ENCODE measurements at regions not wholly inside any gene's neighbourhood (a gene's known extent, or its start where the extent isn't known, plus 50 kb on each side); places are given as distances from the start of the nearest gene placed in this dataset.

DNA sequence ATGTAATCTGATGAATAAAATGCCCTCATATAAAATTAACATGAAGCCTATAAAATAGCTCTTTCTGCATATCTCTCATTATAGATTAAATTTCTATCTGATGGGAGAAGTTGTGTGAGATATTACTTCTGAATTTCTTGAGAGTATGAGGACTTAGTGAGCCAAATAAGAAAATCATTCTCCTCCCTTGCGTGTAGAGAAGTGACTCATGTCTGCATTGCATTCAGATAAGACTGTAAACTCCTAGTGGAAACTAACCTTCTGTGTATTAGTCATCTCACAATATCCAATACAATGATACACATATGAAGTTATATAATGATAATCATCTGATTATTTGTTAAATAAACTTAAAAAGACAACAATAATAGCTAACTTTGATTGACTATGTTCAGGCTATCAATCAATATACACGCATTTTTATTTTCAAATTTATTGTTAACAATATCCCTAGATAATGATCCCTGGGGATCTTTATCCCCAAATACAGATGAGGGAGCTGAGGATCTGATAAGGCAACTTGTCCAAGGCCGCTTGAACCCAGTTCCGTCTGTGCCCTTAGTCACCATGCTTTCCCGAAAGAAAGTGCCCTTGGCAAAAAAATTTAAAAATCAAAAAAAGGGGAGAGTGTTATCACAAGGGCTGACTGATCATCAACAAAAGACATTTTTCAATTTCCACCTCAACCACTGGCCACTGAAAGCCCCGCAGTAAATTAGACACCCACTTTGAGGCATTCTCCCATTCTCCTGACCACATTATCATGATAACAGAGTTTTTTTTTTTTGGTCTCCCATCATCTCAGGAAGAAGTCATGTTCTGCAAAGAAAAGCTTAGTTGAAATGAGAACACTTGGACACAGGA lies 189.2 kb upstream of the RASSF8 start:
- no peak overlapping the region for H3K27ac ChIP-seq
- no peak for TF ChIP-seq ZFX (IDR thresholded peaks at IDR 0.05; ENCODE audit: borderline replicate concordance)
- TF ChIP-seq, protein P1, sequence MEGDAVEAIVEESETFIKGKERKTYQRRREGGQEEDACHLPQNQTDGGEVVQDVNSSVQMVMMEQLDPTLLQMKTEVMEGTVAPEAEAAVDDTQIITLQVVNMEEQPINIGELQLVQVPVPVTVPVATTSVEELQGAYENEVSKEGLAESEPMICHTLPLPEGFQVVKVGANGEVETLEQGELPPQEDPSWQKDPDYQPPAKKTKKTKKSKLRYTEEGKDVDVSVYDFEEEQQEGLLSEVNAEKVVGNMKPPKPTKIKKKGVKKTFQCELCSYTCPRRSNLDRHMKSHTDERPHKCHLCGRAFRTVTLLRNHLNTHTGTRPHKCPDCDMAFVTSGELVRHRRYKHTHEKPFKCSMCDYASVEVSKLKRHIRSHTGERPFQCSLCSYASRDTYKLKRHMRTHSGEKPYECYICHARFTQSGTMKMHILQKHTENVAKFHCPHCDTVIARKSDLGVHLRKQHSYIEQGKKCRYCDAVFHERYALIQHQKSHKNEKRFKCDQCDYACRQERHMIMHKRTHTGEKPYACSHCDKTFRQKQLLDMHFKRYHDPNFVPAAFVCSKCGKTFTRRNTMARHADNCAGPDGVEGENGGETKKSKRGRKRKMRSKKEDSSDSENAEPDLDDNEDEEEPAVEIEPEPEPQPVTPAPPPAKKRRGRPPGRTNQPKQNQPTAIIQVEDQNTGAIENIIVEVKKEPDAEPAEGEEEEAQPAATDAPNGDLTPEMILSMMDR (IDR thresholded peaks at IDR 0.05) = no peak

DNA sequence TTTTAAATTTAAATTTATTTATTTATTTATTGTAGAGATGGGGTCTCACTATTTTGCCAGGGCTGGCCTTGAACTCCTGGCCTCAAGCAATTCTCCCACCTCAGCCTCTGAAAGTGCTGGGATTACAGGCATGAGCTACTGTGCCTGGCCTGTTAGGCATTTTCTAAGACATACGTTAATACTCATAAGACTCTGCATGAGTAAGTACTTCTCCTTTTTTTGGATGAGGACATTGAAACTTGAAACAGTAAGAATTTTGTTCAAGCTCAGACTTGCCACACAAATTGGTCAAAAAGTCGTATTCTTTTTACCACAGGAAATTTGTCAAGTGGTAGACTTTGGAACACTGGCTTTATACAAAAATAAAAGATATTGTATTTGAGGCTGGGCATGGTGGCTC lies 187.4 kb upstream of the RASSF8 start:
- no peak for TF ChIP-seq ZFX (IDR thresholded peaks at IDR 0.05; ENCODE audit: borderline replicate concordance)
- TF ChIP-seq, protein P1 (IDR thresholded peaks at IDR 0.05) = no peak
- H3K27ac ChIP-seq = no peak overlapping the region

DNA sequence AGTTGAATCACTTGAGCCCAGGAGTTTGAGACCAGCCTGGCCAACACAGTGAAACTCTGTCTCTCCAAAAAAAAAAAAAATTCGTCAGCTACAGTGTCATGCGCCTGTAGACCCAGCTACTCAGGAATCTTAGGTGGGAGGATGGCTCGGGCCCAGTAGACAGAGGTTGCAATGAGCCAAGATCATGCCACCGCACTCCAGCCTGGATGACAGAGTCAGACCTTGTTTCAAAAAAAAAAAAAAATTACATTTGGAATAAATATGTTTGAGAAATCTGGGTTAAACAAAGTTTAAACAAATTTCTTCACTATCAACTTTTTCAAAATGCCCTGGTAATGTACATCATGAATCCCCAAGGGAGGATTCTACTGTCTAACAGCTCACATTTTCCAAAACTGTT lies 187.0 kb upstream of the RASSF8 start:
- no peak overlapping the region for H3K27ac ChIP-seq
- TF ChIP-seq ZFX (IDR thresholded peaks at IDR 0.05; ENCODE audit: borderline replicate concordance) = no peak
- TF ChIP-seq, protein P1 (IDR thresholded peaks at IDR 0.05) = no peak

DNA sequence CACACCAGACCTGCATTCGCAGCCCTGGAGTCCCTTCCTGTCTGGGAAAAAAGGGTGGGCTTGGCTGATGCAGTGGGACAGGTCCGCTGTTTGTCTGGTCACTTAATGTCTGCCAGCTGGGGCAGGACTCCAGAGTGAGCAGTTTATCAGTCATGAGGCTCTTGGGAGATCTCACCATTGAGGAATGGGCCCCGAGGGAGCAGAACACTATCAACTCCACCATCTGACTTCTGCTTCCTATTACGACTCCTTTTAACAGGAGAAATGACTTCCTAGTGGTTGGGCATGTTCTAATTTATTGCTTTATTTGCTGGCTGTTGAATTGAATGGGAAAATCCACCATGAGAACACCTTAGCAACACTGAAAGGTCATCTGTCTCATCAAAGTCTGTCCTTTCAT lies 182.5 kb upstream of the RASSF8 start:
- no peak overlapping the region for H3K27ac ChIP-seq
- TF ChIP-seq, protein P1 (IDR thresholded peaks at IDR 0.05) = no peak
- no peak for TF ChIP-seq ZFX (IDR thresholded peaks at IDR 0.05; ENCODE audit: borderline replicate concordance)

DNA sequence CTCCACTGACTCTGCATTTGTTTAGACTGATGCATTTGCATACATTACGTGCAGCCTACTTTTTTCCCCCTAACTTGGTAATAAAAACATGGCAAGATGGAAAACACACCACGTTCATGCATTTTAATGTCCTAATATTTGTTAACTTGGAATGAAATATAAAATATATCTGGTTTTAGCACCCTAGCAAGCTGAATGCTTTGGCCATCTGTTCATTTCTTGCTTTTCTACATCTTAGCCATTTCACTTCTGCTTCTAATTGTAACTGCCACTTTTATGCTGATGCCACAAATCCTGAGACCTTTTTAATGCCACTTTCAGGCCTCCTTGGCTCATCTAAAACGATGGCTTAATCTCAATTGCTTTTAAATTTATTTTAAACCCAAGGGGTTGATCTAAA lies 177.7 kb upstream of the RASSF8 start:
- TF ChIP-seq ZFX (IDR thresholded peaks at IDR 0.05; ENCODE audit: borderline replicate concordance) = no peak
- TF ChIP-seq, protein P1 (IDR thresholded peaks at IDR 0.05) = no peak

DNA sequence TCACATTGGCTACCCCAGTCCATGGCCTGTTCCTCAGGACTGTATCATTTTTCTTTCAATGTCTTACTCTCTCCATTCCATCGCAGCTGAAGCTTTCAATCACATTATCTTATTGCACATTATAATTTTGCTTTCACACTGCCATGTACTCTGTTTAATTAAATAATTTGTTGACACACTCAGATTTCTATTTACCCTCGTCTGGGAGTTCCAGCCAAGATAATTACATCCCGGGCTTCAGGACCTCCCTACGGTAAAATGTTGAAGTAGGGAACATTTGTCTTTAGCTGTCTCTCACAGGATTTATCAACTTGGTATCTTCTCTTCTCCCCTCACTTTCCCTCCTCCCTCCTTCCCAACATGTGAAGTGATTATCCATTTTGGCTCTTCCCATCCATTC lies 177.2 kb upstream of the RASSF8 start:
- TF ChIP-seq ZFX (IDR thresholded peaks at IDR 0.05; ENCODE audit: borderline replicate concordance) = no peak
- TF ChIP-seq, protein P1 (IDR thresholded peaks at IDR 0.05) = no peak
- no peak overlapping the region for H3K27ac ChIP-seq

More for the DNA sequence above, 177.7 kb upstream of the RASSF8 start:
- H3K27ac ChIP-seq = no peak overlapping the region

DNA sequence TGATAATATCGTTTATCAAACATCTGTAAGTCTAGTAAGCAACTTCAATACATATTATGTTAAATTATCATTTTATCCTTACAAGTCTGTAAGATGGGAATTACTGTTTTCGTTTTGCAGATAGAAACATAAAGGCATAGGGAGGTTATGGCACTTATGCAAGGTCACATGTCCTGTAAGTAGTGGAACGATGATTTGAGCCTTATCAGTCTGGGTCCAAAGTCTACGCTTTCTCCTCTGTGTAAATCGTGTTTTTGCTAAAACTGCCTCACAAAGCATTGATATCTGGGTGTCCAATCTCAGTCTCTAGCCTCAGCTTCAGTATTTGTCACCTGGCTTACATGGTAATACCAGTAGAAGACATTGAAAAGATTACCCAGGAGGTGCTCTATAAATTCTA lies 174.9 kb upstream of the RASSF8 start:
- TF ChIP-seq, protein P1 (IDR thresholded peaks at IDR 0.05) = no peak
- TF ChIP-seq ZFX (IDR thresholded peaks at IDR 0.05; ENCODE audit: borderline replicate concordance) = no peak

More for the DNA sequence above, 174.9 kb upstream of the RASSF8 start:
- H3K27ac ChIP-seq = no peak overlapping the region
